HCT116 (cell line): ENCODE measurements at regions not wholly inside any gene's neighbourhood (a gene's known extent, or its start where the extent isn't known, plus 50 kb on each side); places are given as distances from the start of the nearest gene placed in this dataset.

ENCODE experiments used
- ATAC-seq: fragments of 200-7000 bp; cut with Tn5 transposase; 2 replicates; pipeline ENCODE4 v1.9.1; 2020; ENCODE audit warnings: mild to moderate bottlenecking, moderate library complexity
- BruUV-seq: library from RNA; stranded (reverse); fragments of 400-500 nt; replicated peaks from 2 replicates; lab custom pipeline; 2021; lab: Mats Ljungman, UMichigan
- CTCF ChIA-PET: fragments of 300-600 bp; sonication (Branson Sonifier 250); formaldehyde crosslinking; loops from one replicate; lab custom pipeline; 2021; ENCODE audit warnings: antibody characterized with exemption; lab: Charles Lee
- POLR2A ChIA-PET: fragments of 300-600, 350-600 bp; sonication (Branson Sonifier 250); formaldehyde crosslinking; loops from one replicate; lab custom pipeline; 2021; ENCODE audit warnings: antibody characterized with exemption; lab: Charles Lee
- RAD21 ChIA-PET, 2 experiments: fragments of 300-600 bp; sonication (Branson Sonifier 250); formaldehyde crosslinking; loops; one replicate each; lab custom pipeline; 2023; ENCODE audit warnings: low total read pairs in 2 of 2; ENCODE audit not compliant: uncharacterized antibody in 2 of 2, unreplicated experiment in 2 of 2, low non-redundant PET in 1 of 2; lab: Charles Lee
- DNase-seq: peaks from one replicate; pipeline ENCODE4 v3.0.0-alpha.2; 2010; ENCODE audit warnings: low read depth, low spot score
- H2AFZ ChIP-seq: fragments of 200-600 bp; shearing (Covaris generic), sonication (generic); 2 replicates; pipeline ENCODE4 v1.6.1; 2017; ENCODE audit warnings: low read depth, mixed run types, mixed read lengths, antibody characterized with exemption, low read length; ENCODE audit not compliant: poor library complexity, severe bottlenecking
- H3K27ac ChIP-seq: 2 replicates; pipeline ENCODE4 v1.5.1; 2012; ENCODE audit warnings: low read depth, low read length
- H3K27me3 ChIP-seq: fragments of 200-600 bp; sonication (generic); 2 replicates; pipeline ENCODE4 v1.6.1; 2016; ENCODE audit warnings: mixed run types, low read length, mixed read lengths; ENCODE audit not compliant: insufficient read depth
- H3K36me3 ChIP-seq, 2 experiments: fragments of 200-500 bp in 1 of 2; fragments of 200-600 bp in 1 of 2; sonication (Bioruptor generic) in 1 of 2; sonication (generic) in 1 of 2; 2 replicates each; pipeline versions ENCODE4 v1.5.1 to v1.6.1; 2014 to 2016; ENCODE audit warnings: low read length in 2 of 2, inconsistent platforms in 1 of 2, mixed read lengths in 1 of 2, mixed run types in 1 of 2; ENCODE audit not compliant: insufficient read depth in 2 of 2, control insufficient read depth in 1 of 2
- H3K4me1 ChIP-seq, 2 experiments: fragments of 200-600 bp in 1 of 2; sonication (generic) in 1 of 2; 2 replicates each; pipeline versions ENCODE4 v1.5.1 to v1.6.1; 2012 to 2017; ENCODE audit warnings: low read length in 2 of 2, inconsistent platforms in 1 of 2, mild to moderate bottlenecking in 1 of 2, mixed read lengths in 1 of 2, mixed run types in 1 of 2, moderate library complexity in 1 of 2; ENCODE audit not compliant: insufficient read depth in 2 of 2, control insufficient read depth in 1 of 2
- H3K4me2 ChIP-seq: fragments of 200-600 bp; sonication (generic); 2 replicates; pipeline ENCODE4 v1.6.1; 2017; ENCODE audit warnings: mixed run types, low read length, mixed read lengths
- H3K4me3 ChIP-seq, 2 experiments: fragments of 200-600 bp in 1 of 2; sonication (generic) in 1 of 2; replicated peaks in 1 of 2; 2 replicates each; pipeline ENCODE4 v1.5.1; 2011 to 2016; ENCODE audit warnings: low read length in 2 of 2, control low read depth in 1 of 2, low read depth in 1 of 2, mild to moderate bottlenecking in 1 of 2, mixed read lengths in 1 of 2, mixed run types in 1 of 2
- H3K79me2 ChIP-seq: fragments of 200-600 bp; sonication (generic); 2 replicates; pipeline ENCODE4 v1.6.1; 2017; ENCODE audit warnings: mild to moderate bottlenecking, mixed run types, low read length, moderate library complexity, mixed read lengths; ENCODE audit not compliant: insufficient read depth
- H3K9ac ChIP-seq: fragments of 200-600 bp; sonication (generic); 2 replicates; pipeline ENCODE4 v1.6.1; 2016; ENCODE audit warnings: low read length, mixed read lengths
- H3K9me2 ChIP-seq: fragments of 200-600 bp; sonication (generic), shearing (Covaris generic); 2 replicates; pipeline ENCODE4 v1.6.1; 2017; ENCODE audit warnings: mixed run types, mild to moderate bottlenecking, moderate library complexity; ENCODE audit not compliant: insufficient read depth
- H3K9me3 ChIP-seq, 2 experiments: fragments of 200-500 bp in 1 of 2; fragments of 200-600 bp in 1 of 2; sonication (Bioruptor generic) in 1 of 2; sonication (generic) in 1 of 2; 2 replicates each; pipeline ENCODE4 v1.6.1; 2014 to 2017; ENCODE audit warnings: low read length in 2 of 2, mixed read lengths in 2 of 2, inconsistent platforms in 1 of 2, low read depth in 1 of 2, mild to moderate bottlenecking in 1 of 2, mixed run types in 1 of 2, moderate library complexity in 1 of 2; ENCODE audit not compliant: control insufficient read depth in 1 of 2, insufficient read depth in 1 of 2
- H4K20me1 ChIP-seq: fragments of 200-600 bp; sonication (generic), shearing (Covaris generic); 2 replicates; pipeline ENCODE4 v1.6.1; 2017; ENCODE audit warnings: mixed run types, mild to moderate bottlenecking, moderate library complexity; ENCODE audit not compliant: insufficient read depth
- ATF3 ChIP-seq: IDR thresholded peaks from 2 replicates; pipeline ENCODE4 v1.6.1; 2012
- ELF1 ChIP-seq: IDR thresholded peaks from 2 replicates; pipeline ENCODE4 v1.6.1; 2012; ENCODE audit warnings: low read depth, borderline replicate concordance
- FOSL1 ChIP-seq: IDR thresholded peaks from 2 replicates; pipeline ENCODE4 v1.6.1; 2012; ENCODE audit warnings: low read depth
- MAX ChIP-seq: IDR thresholded peaks from 2 replicates; pipeline ENCODE4 v1.6.1; 2012
- POLR2A ChIP-seq: IDR thresholded peaks from 2 replicates; pipeline ENCODE4 v1.7.0; 2011; ENCODE audit warnings: borderline replicate concordance; ENCODE audit not compliant: insufficient read depth, insufficient read length; ENCODE audit errors: extremely low read depth
- POLR2AphosphoS5 ChIP-seq: IDR thresholded peaks from 2 replicates; pipeline ENCODE4 v1.6.1; 2011; ENCODE audit warnings: mild to moderate bottlenecking, low read depth, low read length, moderate library complexity
- RAD21 ChIP-seq: IDR thresholded peaks from 2 replicates; pipeline ENCODE4 v1.6.1; 2012; ENCODE audit warnings: low read depth, mild to moderate bottlenecking
- SIN3A ChIP-seq: IDR thresholded peaks from 2 replicates; pipeline ENCODE4 v1.6.1; 2012; ENCODE audit warnings: low read depth
- SP1 ChIP-seq: IDR thresholded peaks from 2 replicates; pipeline ENCODE4 v1.6.1; 2012; ENCODE audit warnings: low read depth
- SRF ChIP-seq: IDR thresholded peaks from 2 replicates; pipeline ENCODE4 v1.6.1; 2012; ENCODE audit warnings: low read depth
- ZBTB33 ChIP-seq: IDR thresholded peaks from 2 replicates; pipeline ENCODE4 v1.6.1; 2011; ENCODE audit warnings: mild to moderate bottlenecking, low read length, moderate library complexity; ENCODE audit not compliant: insufficient replicate concordance; ENCODE audit errors: extremely low read depth
- intact Hi-C: fragments of 100-400 bp; cut with micrococcal nuclease; formaldehyde crosslinking; loops from 2 replicates; pipeline ENCODE4 v1.10.0; 2022

GRCh38 chr14:94904636-94905035 lies 134.7 kb upstream of the GSC start (continued):
- TF ChIP-seq ZBTB33 = no peak
- no peak for TF ChIP-seq SP1
- TF ChIP-seq ATF3 = no peak
- no peak for TF ChIP-seq ELF1
- no peak for TF ChIP-seq SRF
- TF ChIP-seq FOSL1 = no peak
- TF ChIP-seq, all 23 proteins: peak for 0

GRCh38 chr14:94903883-94904282 lies 134.0 kb upstream of the GSC start:
- TF ChIP-seq POLR2A (no peak), SIN3A (no peak), ATF3 (no peak), RAD21 (peak; percentile 11; the same call in 1 of the 2 replicates), POLR2AphosphoS5 (no peak), MAX (no peak)
- CTCF ChIA-PET = no interaction called here
- Histone ChIP-seq H3K27me3 (peaks cover 10% of the 10 kb centered on the region), H3K9me3 (no peaks in the 10 kb centered on the region), H3K79me2 (no peaks in the 10 kb centered on the region), H3K9ac (no peak overlapping the region), H3K4me2 (no peak overlapping the region), H3K36me3 (no peaks in the 10 kb centered on the region), H3K4me3 (no peak overlapping the region), H3K27ac (no peak overlapping the region), H4K20me1 (no peaks in the 10 kb centered on the region), H2AFZ (no peak overlapping the region), H3K4me1 (no peaks in the 10 kb centered on the region), H3K9me2 (no peaks in the 10 kb centered on the region)
- ATAC-seq (no peak), DNase-seq (no peak)
- POLR2A ChIA-PET = no interaction called here
- intact Hi-C loops = no loop called here
- BruUV-seq = no TSS peak
- RAD21 ChIA-PET = no interaction called here
